ENCODE measurements at regions not wholly inside any gene's neighbourhood (a gene's known extent, or its start where the extent isn't known, plus 50 kb on each side); places are given as distances from the start of the nearest gene placed in this dataset.

DNA sequence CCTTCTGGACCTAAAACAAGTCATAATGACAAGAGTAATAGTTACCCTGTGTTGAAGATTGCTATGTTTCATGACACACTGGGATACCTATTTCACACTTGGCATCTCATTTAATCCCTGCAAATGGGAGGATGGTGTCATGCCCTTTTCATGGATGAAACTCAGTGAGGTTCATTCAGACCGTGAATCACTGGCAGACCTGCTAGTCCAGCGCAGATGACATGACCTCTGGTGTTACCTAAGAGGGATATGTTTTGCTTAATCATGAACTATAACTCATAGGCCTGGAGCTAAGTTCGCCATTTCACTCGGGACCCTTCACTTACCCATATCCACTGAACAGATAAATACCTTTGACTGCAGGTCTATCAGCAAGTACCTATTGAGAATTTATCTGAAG lies 286.6 kb upstream of the FMN2 start:
- no CpG with 5 or more reads among the region's 4 CpGs for WGBS (ENCODE audit: insufficient coverage)
- peak overlapping the region in 5 of 7 donors; percentile 2 to 69 (median 36) for H3K27ac Mint-ChIP-seq
- peak overlapping the region in 1 of 2 donors; percentile 2 for H3K4me3 Mint-ChIP-seq

DNA sequence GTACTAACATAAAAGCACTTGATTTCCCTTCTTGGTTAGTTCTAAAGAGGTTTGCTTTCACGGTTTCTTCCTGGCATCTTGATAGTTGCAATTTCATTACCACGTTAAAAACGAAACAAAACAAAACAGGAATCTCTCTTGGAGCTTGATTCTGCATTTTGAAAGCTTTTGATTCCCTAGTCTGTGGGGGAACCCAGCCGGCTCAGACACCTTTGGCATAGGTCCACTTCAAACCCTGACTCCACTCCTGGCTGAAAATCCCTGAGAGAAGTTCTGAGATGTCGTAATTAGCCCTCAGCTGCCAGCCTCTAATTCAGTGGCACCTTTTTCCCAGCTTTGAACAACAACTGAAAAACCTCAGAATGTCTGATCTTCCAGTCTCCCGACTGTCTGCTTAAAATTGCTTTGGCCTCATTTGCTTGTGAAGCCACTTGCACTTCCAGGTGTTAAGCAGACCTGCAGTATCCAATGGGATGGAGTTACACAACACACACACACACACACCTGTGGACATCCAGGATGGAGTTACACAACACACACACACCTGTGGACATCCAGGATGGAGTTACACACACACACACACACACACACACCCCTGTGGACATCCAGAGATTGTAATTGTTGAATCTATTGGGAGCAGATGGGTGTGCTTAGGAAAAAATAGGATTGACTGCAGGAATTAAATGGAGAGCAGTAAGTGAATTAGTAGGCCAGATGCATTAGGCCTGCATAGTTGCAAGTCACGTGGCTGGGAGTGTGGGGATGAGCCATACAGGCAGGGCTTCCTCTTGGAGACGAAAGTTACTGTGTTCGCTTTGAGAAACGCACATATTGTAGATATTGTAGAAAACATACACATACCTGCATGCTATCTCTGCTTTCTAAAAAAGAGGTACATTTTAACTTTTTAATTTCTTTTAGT lies 285.6 kb upstream of the FMN2 start:
- peak overlapping the region; percentile 61 to 76 for H3K4me3 Mint-ChIP-seq
- H3K36me3 Mint-ChIP-seq, result no peaks in the 10 kb centered on the region
- TF ChIP-seq, protein P1, sequence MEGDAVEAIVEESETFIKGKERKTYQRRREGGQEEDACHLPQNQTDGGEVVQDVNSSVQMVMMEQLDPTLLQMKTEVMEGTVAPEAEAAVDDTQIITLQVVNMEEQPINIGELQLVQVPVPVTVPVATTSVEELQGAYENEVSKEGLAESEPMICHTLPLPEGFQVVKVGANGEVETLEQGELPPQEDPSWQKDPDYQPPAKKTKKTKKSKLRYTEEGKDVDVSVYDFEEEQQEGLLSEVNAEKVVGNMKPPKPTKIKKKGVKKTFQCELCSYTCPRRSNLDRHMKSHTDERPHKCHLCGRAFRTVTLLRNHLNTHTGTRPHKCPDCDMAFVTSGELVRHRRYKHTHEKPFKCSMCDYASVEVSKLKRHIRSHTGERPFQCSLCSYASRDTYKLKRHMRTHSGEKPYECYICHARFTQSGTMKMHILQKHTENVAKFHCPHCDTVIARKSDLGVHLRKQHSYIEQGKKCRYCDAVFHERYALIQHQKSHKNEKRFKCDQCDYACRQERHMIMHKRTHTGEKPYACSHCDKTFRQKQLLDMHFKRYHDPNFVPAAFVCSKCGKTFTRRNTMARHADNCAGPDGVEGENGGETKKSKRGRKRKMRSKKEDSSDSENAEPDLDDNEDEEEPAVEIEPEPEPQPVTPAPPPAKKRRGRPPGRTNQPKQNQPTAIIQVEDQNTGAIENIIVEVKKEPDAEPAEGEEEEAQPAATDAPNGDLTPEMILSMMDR (IDR thresholded peaks at IDR 0.05), result no peak
- Histone ChIP-seq H3K27me3 (ENCODE audit: control insufficient read depth in 2 of 2, insufficient read depth in 2 of 2, low read length in 2 of 2) (no peaks in the 10 kb centered on the region), H3K4me1 (ENCODE audit: control insufficient read depth in 1 of 2, insufficient read depth in 2 of 2, low read length in 2 of 2) (peaks cover 19 to 22% of the 10 kb centered on the region in 2 donors), H3K36me3 (replicated peaks in 1 of 2; ENCODE audit: control insufficient read depth in 1 of 2, insufficient read depth in 2 of 2, low read length in 2 of 2) (no peaks in the 10 kb centered on the region), H4K20me1 (ENCODE audit: insufficient read depth, low read length) (no peaks in the 10 kb centered on the region), H3K4me2 (replicated peaks; ENCODE audit: extremely low read depth, low read length, poor library complexity, severe bottlenecking) (peak overlapping the region; percentile 38), H3K9me3 (replicated peaks in 1 of 2; ENCODE audit: control insufficient read depth in 1 of 2, insufficient read depth in 1 of 2, low read length in 2 of 2) (no peaks in the 10 kb centered on the region), H2AFZ (ENCODE audit: insufficient read depth, low read depth, low read length, poor library complexity, severe bottlenecking) (peak overlapping the region; percentile 62), H3K79me2 (ENCODE audit: insufficient read depth, low read length) (no peaks in the 10 kb centered on the region), H3K27ac (ENCODE audit: low read depth in 1 of 2, low read length in 2 of 2) (peak overlapping the region in 1 of 2 donors; percentile 45), H3K4me3 (replicated peaks in 1 of 3; ENCODE audit: low read depth in 2 of 3, low read length in 3 of 3) (peak overlapping the region in 2 of 3 experiments; percentile 16 to 19), H3K9ac (ENCODE audit: insufficient read depth, low read length, poor library complexity, severe bottlenecking) (no peak overlapping the region)
- DNase-seq, result peak in 2 of 3 donors; percentile 14
- peak overlapping the region in 6 of 7 donors; percentile 1 to 81 (median 57) for H3K27ac Mint-ChIP-seq
- intact Hi-C loops (cut with micrococcal nuclease), result no loop called here
- H3K4me1 Mint-ChIP-seq, result peaks cover 23% of the 10 kb centered on the region
- 10% methylated on average over 5 of the region's 10 CpGs for WGBS (ENCODE audit: insufficient coverage)
- H3K9me3 Mint-ChIP-seq, result peaks cover 0 to 2% (median 0%) of the 10 kb centered on the region in 7 donors
- H3K27me3 Mint-ChIP-seq (ENCODE audit: low read depth in 3 of 3), result peaks cover 0 to 4% (median 0%) of the 10 kb centered on the region in 3 donors

More for the DNA sequence above, 286.6 kb upstream of the FMN2 start:
- H3K4me1 ChIP-seq (ENCODE audit: control insufficient read depth in 1 of 2, insufficient read depth in 2 of 2, low read length in 2 of 2), result peaks cover 19 to 22% of the 10 kb centered on the region in 2 donors
- no peaks in the 10 kb centered on the region for H3K27me3 ChIP-seq (ENCODE audit: control insufficient read depth in 2 of 2, insufficient read depth in 2 of 2, low read length in 2 of 2)
- no peaks in the 10 kb centered on the region for H4K20me1 ChIP-seq (ENCODE audit: insufficient read depth, low read length)
- H3K4me2 ChIP-seq (replicated peaks; ENCODE audit: extremely low read depth, low read length, poor library complexity, severe bottlenecking), result peak overlapping the region; percentile 13
- Mint-ChIP-seq H3K9me3 (peaks cover 0 to 2% (median 0%) of the 10 kb centered on the region in 7 donors), H3K36me3 (no peaks in the 10 kb centered on the region), H3K4me1 (peaks cover 23% of the 10 kb centered on the region), H3K27me3 (ENCODE audit: low read depth in 3 of 3) (peaks cover 0 to 5% (median 0%) of the 10 kb centered on the region in 3 donors)
- no peak overlapping the region for H3K9ac ChIP-seq (ENCODE audit: insufficient read depth, low read length, poor library complexity, severe bottlenecking)
- intact Hi-C loops (cut with micrococcal nuclease), result no loop called here
- H3K27ac ChIP-seq (ENCODE audit: low read depth in 1 of 2, low read length in 2 of 2), result peak overlapping the region in 1 of 2 donors; percentile 45
- H3K79me2 ChIP-seq (ENCODE audit: insufficient read depth, low read length), result no peaks in the 10 kb centered on the region
- no peaks in the 10 kb centered on the region for H3K9me3 ChIP-seq (replicated peaks in 1 of 2; ENCODE audit: control insufficient read depth in 1 of 2, insufficient read depth in 1 of 2, low read length in 2 of 2)
- H2AFZ ChIP-seq (ENCODE audit: insufficient read depth, low read depth, low read length, poor library complexity, severe bottlenecking), result no peak overlapping the region
- H3K4me3 ChIP-seq (replicated peaks in 1 of 3; ENCODE audit: low read depth in 2 of 3, low read length in 3 of 3), result no peak overlapping the region
- H3K36me3 ChIP-seq (replicated peaks in 1 of 2; ENCODE audit: control insufficient read depth in 1 of 2, insufficient read depth in 2 of 2, low read length in 2 of 2), result no peaks in the 10 kb centered on the region
- TF ChIP-seq, protein P1 (IDR thresholded peaks at IDR 0.05), result no peak
- DNase-seq, result peak; percentile 50 to 71 (median 54)

Measured in CD14-positive monocyte (primary cell).